NB4 (cell line): ENCODE measurements at regions not wholly inside any gene's neighbourhood (a gene's known extent, or its start where the extent isn't known, plus 50 kb on each side); places are given as distances from the start of the nearest gene placed in this dataset.

ENCODE experiments used
- CTCF ChIP-seq: IDR thresholded peaks from one replicate; pipeline ENCODE4 v1.5.1; 2012; ENCODE audit warnings: low read depth, low read length
- MAX ChIP-seq: IDR thresholded peaks from 2 replicates; pipeline ENCODE4 v1.6.1; 2011; ENCODE audit warnings: low read depth, low read length
- MYC ChIP-seq: IDR thresholded peaks from 2 replicates; pipeline ENCODE4 v1.6.1; 2011; ENCODE audit warnings: low read depth, low read length
- POLR2A ChIP-seq: IDR thresholded peaks from 2 replicates; pipeline ENCODE4 v1.6.1; 2011; ENCODE audit warnings: mild to moderate bottlenecking; ENCODE audit not compliant: insufficient read length; ENCODE audit errors: extremely low read depth

- TF ChIP-seq CTCF (no peak), POLR2A (no peak), MAX (no peak), MYC (no peak)
Measured at GRCh38 chrX:97846228-97846627, 962.5 kb downstream of the RPA4 start.
